Occipital lobe (tissue), 1 donor: ENCODE measurements at regions not wholly inside any gene's neighbourhood (a gene's known extent, or its start where the extent isn't known, plus 50 kb on each side); places are given as distances from the start of the nearest gene placed in this dataset.
"Not testable (repeated sequence)": the region's sequence is repeated elsewhere in the genome, so short reads cannot be mapped to it uniquely, and the experiment has no call there.

Experiments used
- DNase-seq: peaks from one replicate; lab custom pipeline; 2025; lab: John Stamatoyannopoulos, UW

GRCh38 chr2:194443926-194444325 is 1213.1 kb upstream of the SLC39A10 start:
- DNase-seq = no peak

GRCh38 chr2:194424683-194425209 is 1232.3 kb upstream of the SLC39A10 start:
- no peak for DNase-seq

- DNase-seq = no peak
Observed at GRCh38 chr2:194411221-194411620, 1245.8 kb upstream of the SLC39A10 start.

DNA sequence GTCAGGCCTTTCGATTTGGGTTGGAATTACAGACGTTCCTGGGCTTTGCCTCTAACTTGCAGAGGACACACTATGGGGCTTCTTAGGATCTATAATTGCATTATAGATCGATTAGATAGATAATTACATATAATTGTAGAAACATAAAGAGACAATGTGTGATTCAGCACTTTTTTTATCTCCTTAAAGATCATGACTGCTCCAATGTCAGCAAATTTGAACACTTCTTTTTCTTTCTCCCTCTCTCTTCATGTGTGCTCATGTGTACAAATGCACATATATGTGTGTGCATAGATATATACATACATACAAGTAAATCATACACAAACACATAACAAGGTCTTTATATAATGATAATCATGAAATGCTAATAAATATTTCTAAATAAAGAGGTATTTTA is 1261.2 kb upstream of the SLC39A10 start:
- DNase-seq = no peak

DNA sequence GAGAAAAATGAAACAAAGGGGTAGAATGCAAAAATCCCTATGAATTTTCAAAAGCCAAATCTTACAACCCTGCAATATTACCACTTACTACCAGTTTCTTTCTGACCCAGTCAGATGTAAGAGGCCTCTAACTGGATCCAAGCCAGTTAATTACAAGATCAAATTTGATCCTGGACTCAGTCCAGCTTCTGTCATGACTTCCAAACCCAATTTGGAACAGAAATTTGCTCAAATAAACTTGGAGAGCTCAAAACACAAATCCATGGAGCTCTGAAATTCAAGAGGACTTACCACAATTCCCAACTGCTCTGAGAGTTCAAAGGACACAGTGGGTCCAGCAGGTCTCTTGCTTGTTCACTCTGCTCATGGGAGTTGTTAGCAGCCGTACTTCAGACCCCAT is 1271.7 kb upstream of the SLC39A10 start:
- no peak for DNase-seq

GRCh38 chr2:194383401-194383800 is 1273.6 kb upstream of the SLC39A10 start:
- no peak for DNase-seq

DNA sequence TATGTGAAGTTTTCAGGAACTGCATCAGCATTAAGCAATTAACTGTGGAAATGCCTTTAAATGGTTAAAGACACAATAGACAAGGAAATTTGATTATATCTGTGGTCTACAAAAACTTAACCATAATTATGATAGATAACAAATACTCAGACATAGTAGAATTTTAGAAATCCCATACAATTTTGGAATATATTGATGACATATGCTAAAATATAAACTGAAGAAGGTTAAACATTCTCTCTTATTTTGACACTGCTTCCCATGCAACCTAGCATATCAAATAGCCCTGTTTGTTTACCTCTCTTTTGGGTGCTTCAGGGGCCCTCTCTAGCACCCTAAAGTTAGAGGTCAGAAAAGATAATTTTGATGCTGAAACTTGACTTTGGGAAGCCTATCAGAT is 1274.8 kb upstream of the SLC39A10 start:
- no peak for DNase-seq

- DNase-seq = no peak
Observed at GRCh38 chr2:194380011-194380410, 1277.0 kb upstream of the SLC39A10 start.

- DNase-seq = not testable (repeated sequence)
Observed at GRCh38 chr2:194367390-194367789, 1289.6 kb upstream of the SLC39A10 start.

- no peak for DNase-seq
Observed at GRCh38 chr2:194363878-194364277, 1293.1 kb upstream of the SLC39A10 start.

- no peak for DNase-seq
Observed at GRCh38 chr2:194363295-194363694, 1293.7 kb upstream of the SLC39A10 start.

GRCh38 chr2:194352505-194352904 is 1304.5 kb upstream of the SLC39A10 start:
- no peak for DNase-seq

DNA sequence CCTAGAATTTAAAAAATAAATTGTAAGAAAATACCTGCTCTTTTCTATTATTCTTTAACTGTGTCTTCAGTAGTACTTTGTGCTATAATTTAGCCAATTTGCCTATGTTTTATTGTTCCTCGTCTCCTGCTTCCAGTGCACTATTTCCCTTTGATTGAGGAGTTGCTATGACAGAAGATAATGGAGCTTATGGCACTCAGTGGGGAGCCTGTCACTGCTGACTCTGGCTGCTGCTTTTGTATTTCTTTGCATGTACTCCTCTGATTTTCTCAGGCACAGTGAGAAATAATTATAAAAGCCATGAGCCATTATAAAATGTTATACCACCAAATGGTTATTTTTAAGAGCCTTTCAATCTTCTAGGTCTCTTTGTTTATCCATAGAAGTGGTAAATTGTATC is 1310.8 kb upstream of the SLC39A10 start:
- no peak for DNase-seq

DNA sequence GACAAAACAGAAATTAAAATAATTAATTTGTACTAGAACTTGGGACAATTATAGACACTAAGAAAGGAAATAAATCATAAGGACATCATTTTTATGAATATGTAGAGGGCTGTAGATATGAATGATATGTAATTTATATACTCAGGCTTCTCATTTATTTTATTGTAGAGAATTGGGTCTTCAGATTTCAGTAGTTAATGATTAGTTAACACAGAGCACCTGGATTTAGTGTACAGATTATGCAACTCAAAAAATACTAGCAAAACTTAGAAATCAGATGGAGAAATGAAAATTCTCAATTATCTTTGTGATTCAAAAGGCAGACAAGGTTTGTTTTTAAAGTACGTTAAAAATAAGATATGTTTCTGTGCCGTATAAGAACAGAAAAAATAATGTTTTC is 1311.7 kb upstream of the SLC39A10 start:
- no peak for DNase-seq

GRCh38 chr2:194343167-194343566 is 1313.9 kb upstream of the SLC39A10 start:
- DNase-seq = no peak

GRCh38 chr2:194332799-194333490 is 1324.1 kb upstream of the SLC39A10 start:
- no peak for DNase-seq

DNA sequence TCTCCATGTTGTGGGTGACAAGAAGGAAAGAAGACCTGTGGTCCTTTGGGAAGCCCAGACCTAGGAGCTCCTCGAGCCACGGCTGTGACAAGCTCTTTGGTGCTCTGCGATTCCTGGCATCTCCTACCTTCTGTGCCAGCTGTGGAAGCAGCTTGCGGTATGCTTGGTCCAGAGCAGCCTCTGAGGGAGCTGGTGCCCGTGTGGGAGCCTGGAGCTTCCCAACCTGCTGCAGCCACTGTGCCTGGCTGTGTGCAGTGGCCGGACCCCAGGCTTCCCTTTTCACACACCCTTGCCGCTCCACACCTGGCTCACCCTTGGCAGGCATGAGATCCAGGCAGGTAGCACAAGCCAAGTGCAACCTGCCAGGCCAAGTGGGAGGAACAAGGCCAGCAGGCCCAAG is 1328.6 kb upstream of the SLC39A10 start:
- DNase-seq = no peak

DNA sequence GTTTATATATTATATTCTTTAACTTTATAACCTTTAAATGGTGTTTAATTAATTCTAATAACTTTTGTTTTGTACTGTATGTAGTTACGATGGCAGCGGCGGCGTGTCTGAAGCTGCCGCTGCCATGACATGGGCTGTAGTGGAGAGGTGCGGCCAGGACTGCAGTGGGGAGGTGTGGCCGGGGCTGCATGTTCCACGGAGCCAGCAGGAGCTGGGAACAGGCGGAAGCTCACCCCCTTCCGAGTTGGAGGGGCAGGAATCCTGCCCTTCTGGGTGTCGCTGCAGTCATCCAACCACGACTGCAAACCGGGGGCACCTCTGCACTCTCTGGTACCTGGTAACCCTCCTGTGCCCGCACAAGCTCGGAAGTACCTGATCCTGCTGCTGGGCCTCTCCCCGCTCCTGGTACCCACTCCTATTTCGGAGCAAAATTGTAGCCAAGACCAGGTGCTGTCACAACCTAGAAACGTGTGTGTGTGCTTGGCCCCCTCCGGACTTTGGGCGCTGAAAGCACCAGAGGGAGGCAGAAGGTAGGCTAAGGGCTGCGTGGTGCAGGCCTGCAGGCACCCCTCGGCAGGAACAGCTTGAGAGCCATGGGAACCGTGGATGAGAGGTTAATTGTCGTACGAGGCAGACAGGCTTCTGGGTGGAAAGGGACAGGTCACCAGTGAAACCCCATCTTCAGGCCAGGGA is 1329.7 kb upstream of the SLC39A10 start:
- DNase-seq = no peak

GRCh38 chr2:194323740-194324139 is 1333.3 kb upstream of the SLC39A10 start:
- no peak for DNase-seq

DNA sequence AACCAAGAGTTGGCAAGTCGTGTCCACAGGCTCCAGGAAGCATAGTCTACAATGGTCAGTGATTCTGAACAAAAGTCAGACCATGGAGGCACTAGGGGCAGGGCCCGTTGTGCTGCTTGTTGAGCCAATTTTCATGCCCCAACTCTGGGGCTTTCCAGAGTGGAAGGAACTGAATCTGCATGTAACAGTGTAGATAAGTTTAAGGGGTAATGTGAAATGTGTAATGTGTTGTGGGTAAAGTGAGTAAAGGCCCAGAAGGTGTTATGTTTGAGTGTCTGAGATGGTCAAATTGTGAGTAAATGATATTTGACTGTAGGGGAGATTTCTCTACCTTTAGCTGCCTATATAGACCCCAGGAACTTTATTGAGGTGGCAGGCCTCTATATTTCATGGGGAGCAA is 1336.5 kb upstream of the SLC39A10 start:
- no peak for DNase-seq

- DNase-seq = no peak
Observed at GRCh38 chr2:194319222-194319992, 1337.6 kb upstream of the SLC39A10 start.

- DNase-seq = no peak
Observed at GRCh38 chr2:194314042-194314441, 1343.0 kb upstream of the SLC39A10 start.
